NCI-H1694 treated with DMSO at 0.1 percent for 48 hours (cell line): ENCODE measurements at regions not wholly inside any gene's neighbourhood (a gene's known extent, or its start where the extent isn't known, plus 50 kb on each side); places are given as distances from the start of the nearest gene placed in this dataset.

Experiments used
- DNase-seq: peaks from one replicate; lab custom pipeline; 2025; lab: John Stamatoyannopoulos, UW

DNA sequence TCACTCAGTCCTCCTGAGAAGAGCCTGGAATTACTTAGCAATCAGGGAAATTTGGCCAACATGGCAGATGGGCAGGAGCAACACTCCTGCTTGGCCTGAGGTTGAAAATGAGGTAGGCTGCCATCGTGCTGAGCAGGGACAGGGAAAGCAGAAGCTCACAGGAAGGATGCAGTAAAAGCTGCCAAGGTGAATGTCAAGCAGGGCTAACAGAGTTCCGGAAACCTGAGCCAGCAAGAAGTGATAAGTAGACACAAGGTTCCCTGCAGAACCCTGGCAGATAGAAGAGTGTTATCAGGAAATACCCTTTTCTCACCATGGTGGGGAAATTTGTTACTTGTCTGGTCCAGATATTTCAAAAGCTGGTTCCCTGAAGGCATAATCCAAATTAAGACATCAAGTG is 454.3 kb upstream of the MEX3C start:
- no peak for DNase-seq

- no peak for DNase-seq
Measured at GRCh38 chr18:51653507-51654213, 456.2 kb upstream of the MEX3C start.

GRCh38 chr18:51654488-51655326 is 457.2 kb upstream of the MEX3C start:
- DNase-seq = no peak

DNA sequence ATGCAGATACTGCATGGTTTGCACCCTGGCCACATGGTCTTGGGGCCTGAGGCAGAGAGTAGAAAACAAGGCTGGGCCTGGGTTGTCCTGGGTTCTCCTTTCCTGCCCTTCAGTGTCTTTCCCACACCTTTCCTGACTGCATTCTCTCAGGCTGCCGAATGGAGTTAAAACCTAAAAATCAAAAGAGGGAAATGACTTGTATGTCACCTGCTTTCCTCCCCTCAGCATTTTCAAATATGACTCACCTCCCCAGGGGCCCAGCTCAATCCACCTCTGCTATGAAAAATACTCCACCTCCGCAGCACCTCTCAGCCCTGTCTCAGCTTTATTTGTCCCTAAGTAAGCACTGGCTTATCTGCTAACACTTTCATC is 457.8 kb upstream of the MEX3C start:
- no peak for DNase-seq

DNA sequence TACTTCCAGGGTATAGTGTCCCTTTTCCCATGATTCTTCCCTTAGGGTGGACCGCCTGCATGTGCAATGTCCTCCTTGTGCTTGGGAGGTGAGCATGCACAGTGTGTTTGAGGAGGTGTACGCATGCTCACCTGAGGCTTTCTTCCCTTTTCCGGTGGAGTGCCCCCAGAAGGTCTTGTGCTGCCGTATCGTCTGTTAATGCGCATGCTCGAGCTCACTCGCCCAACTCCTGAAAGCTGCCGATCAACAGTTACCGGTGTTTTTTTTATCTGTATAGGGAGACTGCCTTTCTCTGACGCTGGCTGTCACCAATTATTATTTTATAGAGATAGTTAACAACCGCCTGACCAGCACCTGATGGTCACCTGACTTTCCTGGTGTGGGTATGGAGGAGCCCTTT is 458.8 kb upstream of the MEX3C start:
- no peak for DNase-seq

GRCh38 chr18:51658436-51658835 is 461.0 kb upstream of the MEX3C start:
- DNase-seq = no peak

DNA sequence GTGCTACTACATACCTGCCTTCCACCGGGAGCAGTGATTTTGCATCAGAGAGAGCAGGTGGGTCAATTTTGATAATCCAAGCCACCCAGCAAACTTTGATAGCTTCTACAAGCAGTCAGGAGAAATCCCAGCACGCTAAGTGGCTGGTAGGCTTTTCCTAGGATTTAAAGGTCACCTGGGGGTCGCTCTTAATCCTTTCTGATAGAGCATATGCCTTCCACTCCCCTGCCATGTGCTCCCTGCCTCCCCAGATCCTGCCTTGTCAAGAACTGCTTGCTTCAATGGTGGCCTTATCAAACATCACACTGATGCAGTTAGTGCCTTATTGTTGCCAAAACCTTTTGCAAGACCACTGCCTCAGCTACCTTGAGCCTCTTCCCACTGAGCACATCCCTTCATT is 462.3 kb upstream of the MEX3C start:
- no peak for DNase-seq

- DNase-seq = no peak
Measured at GRCh38 chr18:51660188-51660715, 462.8 kb upstream of the MEX3C start.

- DNase-seq = no peak
Measured at GRCh38 chr18:51664236-51664635, 466.8 kb upstream of the MEX3C start.

DNA sequence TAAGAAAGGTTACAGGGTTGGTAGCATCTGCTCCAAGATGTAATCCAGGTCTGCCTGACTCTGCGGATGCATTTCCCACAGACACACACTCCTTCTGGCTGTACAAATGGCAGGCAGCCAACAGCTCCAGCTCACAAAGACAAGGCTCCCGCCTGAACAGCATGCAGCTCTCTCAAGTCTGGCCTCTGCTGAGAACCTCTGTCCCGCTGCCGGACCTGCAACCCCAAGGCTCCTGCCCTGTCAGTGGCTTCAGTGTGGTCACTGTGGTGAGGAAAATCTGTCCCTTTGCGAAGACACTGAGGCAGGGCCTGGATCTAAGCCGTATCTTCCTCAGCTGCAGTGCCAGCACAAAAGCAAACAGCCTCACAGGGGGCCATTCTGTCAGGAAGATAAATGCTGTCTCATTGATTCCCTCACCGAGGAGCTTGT is 469.3 kb upstream of the MEX3C start:
- DNase-seq = peak; percentile 62

DNA sequence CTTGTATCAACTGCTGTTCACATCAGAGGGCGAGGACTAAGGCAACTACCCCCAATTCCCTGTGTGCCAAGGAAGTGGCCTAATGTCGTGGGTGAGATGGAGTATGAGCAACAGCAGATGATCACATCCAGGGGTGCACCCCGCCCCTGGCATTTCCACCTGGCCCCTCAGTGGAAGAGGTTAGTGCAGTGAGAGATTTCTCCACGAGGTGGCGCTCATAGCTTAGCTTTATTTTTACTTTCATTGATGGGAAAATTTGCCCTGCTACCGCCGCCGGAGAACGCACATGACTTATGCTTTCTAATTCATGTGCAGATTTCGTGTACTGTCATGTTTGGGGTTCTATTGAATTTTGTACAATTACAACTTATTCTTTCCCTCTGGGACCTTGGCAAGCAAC is 470.6 kb upstream of the MEX3C start:
- DNase-seq = peak; percentile 64

DNA sequence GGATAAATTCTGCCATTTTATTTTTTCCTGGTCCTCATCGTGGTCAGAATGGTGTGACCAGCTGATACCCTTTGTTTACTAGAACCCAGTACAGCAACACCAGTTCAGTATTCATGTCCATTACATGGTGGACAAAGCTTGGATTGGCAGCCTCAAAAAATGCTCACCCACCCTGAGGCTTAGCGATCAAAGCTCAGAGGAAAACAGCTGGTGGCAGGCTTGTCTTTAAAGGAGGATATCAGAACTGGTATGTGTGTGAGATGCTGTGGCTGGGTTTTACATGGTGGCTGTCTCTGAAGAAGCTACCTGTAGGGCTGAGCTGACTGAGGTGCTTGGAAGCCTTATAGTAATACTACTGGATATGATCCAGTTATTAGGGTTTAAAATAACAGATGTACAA is 471.1 kb upstream of the MEX3C start:
- DNase-seq = no peak

GRCh38 chr18:51686590-51686989 is 489.1 kb upstream of the MEX3C start:
- no peak for DNase-seq

DNA sequence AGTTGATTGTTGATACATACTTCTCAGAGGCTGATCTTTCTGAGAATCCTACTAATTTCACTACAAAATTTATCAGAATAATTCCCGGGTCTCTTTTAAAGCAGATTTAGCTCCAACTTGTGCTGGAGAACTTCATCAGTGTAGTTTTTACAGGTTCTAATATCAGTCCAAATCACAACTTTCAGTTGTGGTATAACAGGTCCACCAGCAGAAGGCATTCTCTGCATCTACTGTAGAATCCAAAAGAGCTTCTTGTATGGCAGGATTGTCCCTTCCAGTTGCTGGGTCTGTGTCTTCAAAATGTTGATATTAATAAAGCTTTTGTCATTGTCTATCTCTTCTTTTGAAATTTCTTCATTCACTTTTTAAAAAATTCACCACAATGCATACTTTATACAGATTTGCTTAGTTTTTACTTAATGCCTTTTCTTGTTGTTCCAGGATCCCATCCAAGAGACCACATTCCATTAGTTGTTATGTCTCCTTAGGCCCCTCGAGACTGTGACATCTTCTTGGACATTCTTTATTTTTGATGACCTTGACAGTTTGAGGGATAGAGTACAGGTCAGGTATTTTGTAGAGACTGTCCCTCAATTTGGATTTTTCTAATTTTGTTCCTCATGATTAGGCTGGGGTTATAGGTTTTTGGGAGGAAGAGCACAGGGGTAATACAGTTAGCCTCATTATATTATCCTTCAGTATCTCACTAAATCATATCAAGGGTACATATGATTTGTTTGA is 490.5 kb upstream of the MEX3C start:
- no peak for DNase-seq

DNA sequence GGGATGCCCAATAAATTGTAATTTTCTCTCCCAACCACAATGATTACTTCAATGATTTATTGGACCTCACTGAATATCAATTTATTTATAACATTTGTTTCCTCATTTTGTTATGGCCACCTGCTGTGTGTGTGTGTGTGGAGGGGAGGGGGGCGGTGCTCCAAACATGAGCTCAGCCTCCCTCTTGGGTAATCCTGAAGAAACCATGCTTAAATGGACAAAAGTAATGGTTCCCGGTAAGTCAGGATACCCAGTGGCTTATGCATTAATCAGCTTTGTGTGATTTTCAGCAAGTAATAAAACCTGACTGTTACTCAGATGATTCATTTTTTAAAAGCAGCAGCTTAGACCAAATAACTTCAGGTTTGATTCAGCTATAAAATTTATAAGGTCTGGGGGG is 495.1 kb upstream of the MEX3C start:
- DNase-seq = no peak

- DNase-seq = no peak
Measured at GRCh38 chr18:51711298-51711889, 513.9 kb upstream of the MEX3C start.

GRCh38 chr18:51712821-51713220 is 515.3 kb upstream of the MEX3C start:
- no peak for DNase-seq

GRCh38 chr18:51716277-51716676 is 518.8 kb upstream of the MEX3C start:
- DNase-seq = no peak

DNA sequence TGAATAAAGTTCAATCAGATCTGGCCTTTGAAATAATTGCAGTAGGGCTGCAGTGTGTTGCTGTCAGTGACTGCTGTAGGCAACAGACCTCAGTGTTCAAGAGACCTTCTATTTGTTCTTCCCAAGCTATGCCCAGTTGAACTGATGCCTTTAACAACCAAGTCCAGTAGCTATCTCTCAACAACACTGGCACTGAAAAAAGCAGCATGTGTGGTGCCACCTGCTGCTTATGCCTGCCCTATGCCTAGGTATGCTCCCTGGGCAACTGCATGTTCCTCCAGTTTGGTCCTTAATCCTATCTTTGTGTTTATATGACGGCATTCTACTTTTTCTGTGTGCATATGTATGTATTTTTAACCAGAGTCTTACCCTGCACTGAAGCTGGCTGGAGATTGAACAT is 523.9 kb upstream of the MEX3C start:
- DNase-seq = no peak

DNA sequence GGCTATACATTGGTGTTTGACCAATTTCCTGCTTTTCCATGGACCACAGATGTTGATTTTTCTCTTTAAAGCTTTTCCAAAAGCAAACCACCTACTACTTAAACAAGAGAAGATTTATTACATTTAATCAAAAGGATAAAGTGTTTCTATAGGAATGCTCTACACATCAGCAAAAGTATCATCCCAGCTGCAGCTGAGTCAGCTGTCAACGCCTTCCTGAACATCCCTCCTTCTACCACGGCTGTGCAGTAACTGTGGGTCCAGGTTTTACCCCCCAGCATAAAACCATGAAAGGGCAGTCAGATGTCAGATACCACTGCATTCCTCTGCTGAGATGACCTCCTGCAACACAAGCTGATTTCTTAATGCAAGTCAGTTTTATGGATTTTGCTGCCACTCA is 524.5 kb upstream of the MEX3C start:
- no peak for DNase-seq

DNA sequence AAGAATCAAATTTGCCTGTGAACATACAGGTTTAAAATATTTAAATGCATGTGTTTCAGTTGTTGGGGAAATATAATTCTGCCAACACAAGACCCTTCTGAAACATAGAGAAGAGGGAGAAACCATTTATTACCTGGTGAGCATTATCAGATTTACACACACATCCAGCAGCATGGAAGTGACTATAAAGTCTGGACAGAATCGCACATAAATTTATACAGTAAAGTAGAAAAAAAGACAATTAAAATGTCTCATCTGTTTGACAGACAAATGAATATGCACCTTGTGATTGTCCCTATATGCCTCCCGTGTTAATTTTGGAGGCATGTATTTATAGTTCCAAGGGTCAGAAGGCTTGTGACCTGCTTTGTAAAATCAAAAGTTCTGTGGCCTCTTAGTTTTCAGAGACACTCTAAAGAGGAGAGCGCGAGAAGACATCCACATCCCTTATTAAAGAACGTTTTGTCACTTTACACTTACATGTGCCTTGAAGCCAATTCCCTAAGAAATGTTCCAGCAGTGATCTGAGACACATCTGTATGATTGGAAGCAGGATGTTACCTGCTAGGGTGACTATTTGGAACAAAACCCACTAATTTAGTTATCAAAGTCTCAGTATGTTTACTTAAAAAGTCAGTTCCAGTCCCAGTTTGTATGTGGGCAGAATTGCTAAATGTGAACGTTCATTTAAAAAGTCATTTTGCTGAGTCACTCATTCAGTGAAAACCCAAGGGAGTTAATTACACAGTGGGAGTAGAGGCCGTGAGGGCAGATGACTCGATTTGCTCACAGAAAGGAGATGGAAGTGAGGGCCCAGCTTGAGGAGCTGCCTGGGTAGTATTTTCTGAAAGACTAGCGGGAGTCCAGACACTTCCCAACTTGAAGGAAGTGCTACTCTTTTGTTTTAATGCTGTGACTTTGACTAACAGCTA is 527.6 kb upstream of the MEX3C start:
- DNase-seq = no peak
